ENCODE measurements at regions not wholly inside any gene's neighbourhood (a gene's known extent, or its start where the extent isn't known, plus 50 kb on each side); places are given as distances from the start of the nearest gene placed in this dataset.

DNA sequence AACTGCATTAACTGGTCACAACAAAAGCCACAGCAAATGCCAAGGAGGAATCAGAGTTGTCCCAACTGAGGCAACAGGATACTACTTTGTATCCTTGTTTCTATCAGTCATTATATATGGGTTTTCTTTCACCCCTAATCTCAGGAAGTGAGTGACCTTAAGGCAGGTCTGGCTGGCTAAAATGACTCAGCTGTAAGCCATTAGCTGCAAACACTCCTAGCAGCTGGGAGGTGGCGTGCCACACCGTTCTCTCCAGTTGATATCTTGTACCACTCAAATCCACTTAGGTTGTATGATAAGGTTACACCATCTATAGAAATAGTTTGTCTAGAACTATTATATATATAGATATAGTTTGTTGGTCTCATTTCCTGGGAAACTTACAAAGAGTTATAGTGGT, 171.1 kb upstream of the MC4R start:
- H3K4me3 ChIP-seq (ENCODE audit: low read depth, low read length), result no peak overlapping the region
- TF ChIP-seq, protein P1, sequence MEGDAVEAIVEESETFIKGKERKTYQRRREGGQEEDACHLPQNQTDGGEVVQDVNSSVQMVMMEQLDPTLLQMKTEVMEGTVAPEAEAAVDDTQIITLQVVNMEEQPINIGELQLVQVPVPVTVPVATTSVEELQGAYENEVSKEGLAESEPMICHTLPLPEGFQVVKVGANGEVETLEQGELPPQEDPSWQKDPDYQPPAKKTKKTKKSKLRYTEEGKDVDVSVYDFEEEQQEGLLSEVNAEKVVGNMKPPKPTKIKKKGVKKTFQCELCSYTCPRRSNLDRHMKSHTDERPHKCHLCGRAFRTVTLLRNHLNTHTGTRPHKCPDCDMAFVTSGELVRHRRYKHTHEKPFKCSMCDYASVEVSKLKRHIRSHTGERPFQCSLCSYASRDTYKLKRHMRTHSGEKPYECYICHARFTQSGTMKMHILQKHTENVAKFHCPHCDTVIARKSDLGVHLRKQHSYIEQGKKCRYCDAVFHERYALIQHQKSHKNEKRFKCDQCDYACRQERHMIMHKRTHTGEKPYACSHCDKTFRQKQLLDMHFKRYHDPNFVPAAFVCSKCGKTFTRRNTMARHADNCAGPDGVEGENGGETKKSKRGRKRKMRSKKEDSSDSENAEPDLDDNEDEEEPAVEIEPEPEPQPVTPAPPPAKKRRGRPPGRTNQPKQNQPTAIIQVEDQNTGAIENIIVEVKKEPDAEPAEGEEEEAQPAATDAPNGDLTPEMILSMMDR (conservative IDR thresholded peaks at IDR 0.05; ENCODE audit: low read depth, low read length), result no peak
- DNase-seq (ENCODE audit: low read depth), result peak; percentile 10

DNA sequence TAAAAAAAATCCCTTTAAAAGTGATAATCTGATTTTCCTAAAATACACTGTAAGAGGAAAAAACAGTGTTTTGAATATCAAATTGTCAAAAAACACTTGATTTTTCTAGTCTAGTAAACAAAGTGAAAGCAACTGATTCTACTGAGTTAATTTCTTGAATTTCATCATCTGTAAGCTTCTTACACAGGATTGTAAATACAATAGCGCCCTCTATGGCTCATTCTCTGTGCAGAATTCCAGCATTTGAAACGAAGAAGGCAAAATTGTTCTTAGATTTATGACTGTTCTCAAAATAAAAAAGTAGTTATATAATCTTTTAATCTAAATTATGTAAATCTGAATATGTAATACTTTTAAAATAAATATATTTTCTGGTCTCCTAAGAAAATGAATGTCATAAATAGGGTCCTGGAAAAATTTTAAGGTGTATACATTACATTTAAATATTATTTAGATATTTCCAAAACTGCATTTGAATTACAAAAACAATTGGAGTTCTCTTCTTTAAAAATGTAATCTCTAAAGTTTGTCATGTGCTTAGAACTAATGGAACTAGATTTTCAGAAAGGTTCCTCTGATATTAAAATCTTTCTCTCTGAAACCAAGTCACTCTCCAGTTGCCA, 176.9 kb upstream of the MC4R start:
- DNase-seq (ENCODE audit: low read depth), result peak; percentile 90
- H3K4me3 ChIP-seq (ENCODE audit: low read depth, low read length), result no peak overlapping the region
- TF ChIP-seq, protein P1 (conservative IDR thresholded peaks at IDR 0.05; ENCODE audit: low read depth, low read length), result peak; percentile 81

- TF ChIP-seq, protein P1 (conservative IDR thresholded peaks at IDR 0.05; ENCODE audit: low read depth, low read length), result no peak
- DNase-seq (ENCODE audit: low read depth), result no peak
- H3K4me3 ChIP-seq (ENCODE audit: low read depth, low read length), result no peak overlapping the region
Observed at GRCh38 chr18:60552948-60553347, 180.4 kb upstream of the MC4R start.

DNA sequence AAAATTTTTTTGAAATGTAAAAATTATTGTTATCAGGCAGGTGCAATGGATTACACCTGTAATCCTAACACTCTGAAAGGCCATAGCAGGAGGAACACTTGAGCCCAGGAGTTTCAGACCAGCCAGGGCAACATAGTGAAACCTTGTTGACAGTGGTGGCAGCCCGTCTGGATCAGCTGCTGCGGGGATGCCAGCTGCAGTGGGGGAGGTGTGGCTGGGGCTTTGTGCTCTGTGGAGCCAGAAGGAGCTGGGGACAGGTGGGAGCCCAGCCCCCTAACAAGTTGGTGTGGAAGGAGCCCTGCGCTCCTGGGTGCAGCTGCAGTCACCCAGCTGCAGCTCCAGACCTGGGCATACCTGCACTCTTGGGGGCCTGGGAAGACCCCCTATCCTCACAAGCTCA, 182.4 kb upstream of the MC4R start:
- TF ChIP-seq, protein P1 (conservative IDR thresholded peaks at IDR 0.05; ENCODE audit: low read depth, low read length), result no peak
- H3K4me3 ChIP-seq (ENCODE audit: low read depth, low read length), result no peak overlapping the region

DNA sequence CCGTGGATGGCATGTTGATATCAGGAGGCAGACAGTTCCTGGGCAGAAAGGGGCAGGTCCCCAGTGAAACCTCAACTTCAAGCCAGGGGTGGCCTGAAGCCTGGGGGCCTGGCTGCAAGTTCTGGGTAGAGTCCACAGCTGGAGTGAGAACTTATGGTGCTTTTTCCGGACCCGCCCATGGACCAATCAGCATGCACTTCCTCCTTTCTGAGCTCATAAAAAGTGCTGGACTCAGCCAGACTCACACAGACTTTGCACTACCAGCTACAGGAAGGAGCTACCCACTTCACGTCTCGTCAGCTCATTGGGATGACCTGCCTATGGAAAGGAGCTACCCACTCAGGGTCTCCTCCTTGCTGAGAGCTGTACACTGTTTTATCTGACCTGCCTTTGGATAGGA, 183.1 kb upstream of the MC4R start:
- H3K4me3 ChIP-seq (ENCODE audit: low read depth, low read length), result no peak overlapping the region
- TF ChIP-seq, protein P1 (conservative IDR thresholded peaks at IDR 0.05; ENCODE audit: low read depth, low read length), result no peak
- DNase-seq (ENCODE audit: low read depth), result no peak

More for the DNA sequence above, 182.4 kb upstream of the MC4R start:
- no peak for DNase-seq (ENCODE audit: low read depth)

GRCh38 chr18:60556326-60556725, 183.8 kb upstream of the MC4R start:
- TF ChIP-seq, protein P1 (conservative IDR thresholded peaks at IDR 0.05; ENCODE audit: low read depth, low read length), result no peak
- no peak for DNase-seq (ENCODE audit: low read depth)
- no peak overlapping the region for H3K4me3 ChIP-seq (ENCODE audit: low read depth, low read length)

DNA sequence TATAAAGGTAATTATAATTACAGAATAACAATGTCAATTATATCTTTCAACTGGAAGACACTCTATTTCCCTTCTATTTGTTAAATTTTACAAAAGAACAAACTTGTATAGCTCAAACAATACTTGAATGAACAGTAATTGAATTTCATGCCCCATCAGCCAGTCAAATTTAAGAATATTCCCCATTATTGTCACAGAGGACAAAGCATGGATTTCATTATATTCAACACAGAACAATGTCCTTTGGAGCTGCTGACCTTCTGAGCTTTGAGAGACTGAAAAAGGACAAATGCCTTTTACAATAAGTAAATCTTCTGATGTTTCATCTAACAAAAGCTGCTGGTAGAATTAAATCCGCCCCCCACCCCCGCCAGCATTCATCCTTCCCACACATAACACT, 187.5 kb upstream of the MC4R start:
- H3K4me3 ChIP-seq (ENCODE audit: low read depth, low read length), result no peak overlapping the region
- TF ChIP-seq, protein P1 (conservative IDR thresholded peaks at IDR 0.05; ENCODE audit: low read depth, low read length), result no peak
- DNase-seq (ENCODE audit: low read depth), result no peak
